ENCODE measurements at regions not wholly inside any gene's neighbourhood (a gene's known extent, or its start where the extent isn't known, plus 50 kb on each side); places are given as distances from the start of the nearest gene placed in this dataset.

DNA sequence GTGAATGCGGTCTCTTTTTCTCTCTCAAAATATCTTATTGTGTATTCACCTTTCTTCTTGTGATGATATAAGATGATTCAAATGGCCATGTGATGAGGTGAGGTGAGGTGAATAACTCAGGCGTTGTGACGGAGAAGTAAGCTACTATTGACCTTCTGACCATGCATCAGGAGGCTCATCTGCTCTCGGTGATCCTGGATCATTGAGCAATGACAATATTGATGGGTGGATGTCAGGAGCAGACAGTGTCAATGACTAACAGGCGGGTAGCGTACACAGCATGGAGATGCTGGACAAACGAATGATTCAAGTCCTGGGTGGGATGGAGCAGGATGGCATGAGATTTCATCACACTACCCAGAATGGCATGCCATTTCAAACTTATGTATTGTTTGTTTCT is 119.6 kb downstream of the PXDC1 start:
- H3K36me3 Mint-ChIP-seq (ENCODE audit: low read depth) = no peaks in the 10 kb centered on the region
- no peaks in the 10 kb centered on the region for H3K9me3 Mint-ChIP-seq
- H3K27me3 Mint-ChIP-seq (ENCODE audit: insufficient read depth) = peaks cover 34% of the 10 kb centered on the region
- TF ChIP-seq, protein P1, sequence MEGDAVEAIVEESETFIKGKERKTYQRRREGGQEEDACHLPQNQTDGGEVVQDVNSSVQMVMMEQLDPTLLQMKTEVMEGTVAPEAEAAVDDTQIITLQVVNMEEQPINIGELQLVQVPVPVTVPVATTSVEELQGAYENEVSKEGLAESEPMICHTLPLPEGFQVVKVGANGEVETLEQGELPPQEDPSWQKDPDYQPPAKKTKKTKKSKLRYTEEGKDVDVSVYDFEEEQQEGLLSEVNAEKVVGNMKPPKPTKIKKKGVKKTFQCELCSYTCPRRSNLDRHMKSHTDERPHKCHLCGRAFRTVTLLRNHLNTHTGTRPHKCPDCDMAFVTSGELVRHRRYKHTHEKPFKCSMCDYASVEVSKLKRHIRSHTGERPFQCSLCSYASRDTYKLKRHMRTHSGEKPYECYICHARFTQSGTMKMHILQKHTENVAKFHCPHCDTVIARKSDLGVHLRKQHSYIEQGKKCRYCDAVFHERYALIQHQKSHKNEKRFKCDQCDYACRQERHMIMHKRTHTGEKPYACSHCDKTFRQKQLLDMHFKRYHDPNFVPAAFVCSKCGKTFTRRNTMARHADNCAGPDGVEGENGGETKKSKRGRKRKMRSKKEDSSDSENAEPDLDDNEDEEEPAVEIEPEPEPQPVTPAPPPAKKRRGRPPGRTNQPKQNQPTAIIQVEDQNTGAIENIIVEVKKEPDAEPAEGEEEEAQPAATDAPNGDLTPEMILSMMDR (IDR thresholded peaks at IDR 0.05) = no peak
- no peaks in the 10 kb centered on the region for H3K4me1 Mint-ChIP-seq (ENCODE audit: low read depth)
- no peak overlapping the region for H3K4me3 Mint-ChIP-seq
- no peak for DNase-seq
- no peak overlapping the region for H3K27ac Mint-ChIP-seq

DNA sequence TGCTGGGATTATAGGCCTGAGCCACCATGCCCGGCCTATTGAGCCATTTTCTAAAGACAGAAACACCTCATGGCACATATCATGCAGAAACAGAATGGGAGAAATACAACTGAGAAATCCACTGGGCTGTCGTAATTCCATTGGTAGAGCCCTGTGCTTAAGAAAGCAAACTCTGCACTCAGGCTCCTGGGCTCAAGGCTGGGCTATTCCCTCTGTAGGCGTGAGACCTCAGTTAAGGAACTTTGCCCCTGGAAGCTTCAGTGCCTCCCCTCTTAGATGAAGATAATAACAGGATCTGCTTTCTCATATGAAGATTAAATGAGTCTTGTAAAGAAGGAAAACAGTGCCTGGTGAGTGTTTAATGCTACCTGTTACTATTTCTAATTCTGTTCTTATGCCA is 120.3 kb downstream of the PXDC1 start:
- H3K9me3 Mint-ChIP-seq = no peaks in the 10 kb centered on the region
- no peak overlapping the region for H3K4me3 Mint-ChIP-seq
- no peaks in the 10 kb centered on the region for H3K36me3 Mint-ChIP-seq (ENCODE audit: low read depth)
- H3K4me1 Mint-ChIP-seq (ENCODE audit: low read depth) = no peaks in the 10 kb centered on the region
- no peak for DNase-seq
- H3K27me3 Mint-ChIP-seq (ENCODE audit: insufficient read depth) = peaks cover 39% of the 10 kb centered on the region
- TF ChIP-seq, protein P1 (IDR thresholded peaks at IDR 0.05) = no peak
- H3K27ac Mint-ChIP-seq = no peak overlapping the region

DNA sequence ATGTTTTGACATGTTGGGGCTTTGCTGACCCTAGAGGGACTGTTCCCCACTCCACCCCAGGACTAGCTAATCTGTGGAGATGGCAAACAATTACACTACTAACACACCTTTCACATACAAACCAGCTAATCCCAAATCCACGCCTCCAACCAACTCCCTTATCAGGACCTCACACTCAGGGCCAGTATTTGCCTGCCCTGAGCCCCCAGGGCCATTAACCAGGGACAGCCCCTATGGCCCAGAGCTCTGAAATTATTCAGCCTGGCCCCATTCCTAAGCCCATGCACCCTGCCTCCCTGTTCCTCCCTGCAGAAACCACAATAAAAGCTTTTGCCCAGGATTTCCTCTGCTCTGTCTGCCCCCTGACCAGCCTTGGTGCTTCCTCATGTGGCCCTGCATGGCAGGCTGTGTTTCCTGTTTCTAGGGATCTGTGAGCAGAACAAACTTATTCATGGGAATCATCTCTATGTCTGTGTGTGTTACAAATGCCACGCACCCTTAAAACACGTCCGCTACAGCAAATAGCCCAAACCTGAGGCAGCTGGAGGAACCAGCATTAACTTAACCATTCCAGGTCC is 121.2 kb downstream of the PXDC1 start:
- Mint-ChIP-seq H3K4me1 (ENCODE audit: low read depth) (no peaks in the 10 kb centered on the region), H3K36me3 (ENCODE audit: low read depth) (no peaks in the 10 kb centered on the region), H3K9me3 (no peaks in the 10 kb centered on the region), H3K4me3 (no peak overlapping the region), H3K27me3 (ENCODE audit: insufficient read depth) (peaks cover 46% of the 10 kb centered on the region), H3K27ac (no peak overlapping the region)
- DNase-seq = no peak
- TF ChIP-seq, protein P1 (IDR thresholded peaks at IDR 0.05) = no peak

DNA sequence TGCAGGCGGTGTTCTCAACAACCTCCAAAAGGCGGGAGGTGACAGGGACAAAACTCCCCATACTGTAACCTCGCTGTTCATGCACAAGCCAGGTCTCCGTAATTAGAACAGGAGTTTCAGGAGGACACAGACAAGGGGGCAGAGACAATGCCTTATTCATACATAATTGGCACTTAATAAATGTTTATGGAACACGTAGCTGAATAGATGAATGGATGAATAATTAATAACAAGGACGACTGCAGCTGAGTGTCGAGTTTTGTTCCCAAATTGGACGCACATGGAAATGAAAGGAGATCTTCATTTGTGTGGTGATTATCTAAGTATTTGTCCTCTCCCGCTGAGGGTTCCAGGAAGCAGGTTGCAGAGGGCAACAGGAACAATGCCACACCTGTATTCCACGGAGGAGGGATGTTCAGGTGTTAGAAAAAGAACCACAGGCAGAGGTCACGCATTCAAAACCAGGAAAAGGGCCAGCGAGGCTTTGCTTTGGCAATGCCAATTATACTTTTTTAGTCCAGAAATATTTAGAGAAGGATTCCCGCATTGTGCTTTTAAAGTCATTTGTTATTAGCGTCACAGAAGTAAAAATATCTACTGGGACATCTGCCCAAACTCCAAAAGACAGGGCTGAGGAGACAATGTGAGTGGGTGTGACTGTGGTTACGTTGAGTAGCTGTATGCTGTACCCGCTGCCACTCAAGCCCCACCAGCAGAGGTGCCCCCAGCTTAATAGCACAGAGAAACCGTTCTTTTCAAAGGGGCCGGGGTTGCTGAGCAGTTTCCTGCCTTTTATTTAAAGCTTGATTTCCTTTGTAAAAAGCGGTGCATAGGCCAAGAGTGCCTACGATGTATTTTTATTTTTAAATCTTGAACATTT is 123.3 kb downstream of the PXDC1 start:
- no peaks in the 10 kb centered on the region for H3K4me1 Mint-ChIP-seq (ENCODE audit: low read depth)
- H3K4me3 Mint-ChIP-seq = no peak overlapping the region
- no peaks in the 10 kb centered on the region for H3K36me3 Mint-ChIP-seq (ENCODE audit: low read depth)
- TF ChIP-seq, protein P1 (IDR thresholded peaks at IDR 0.05) = no peak
- H3K27me3 Mint-ChIP-seq (ENCODE audit: insufficient read depth) = peaks cover 60% of the 10 kb centered on the region
- no peaks in the 10 kb centered on the region for H3K9me3 Mint-ChIP-seq
- H3K27ac Mint-ChIP-seq = no peak overlapping the region
- DNase-seq = no peak

DNA sequence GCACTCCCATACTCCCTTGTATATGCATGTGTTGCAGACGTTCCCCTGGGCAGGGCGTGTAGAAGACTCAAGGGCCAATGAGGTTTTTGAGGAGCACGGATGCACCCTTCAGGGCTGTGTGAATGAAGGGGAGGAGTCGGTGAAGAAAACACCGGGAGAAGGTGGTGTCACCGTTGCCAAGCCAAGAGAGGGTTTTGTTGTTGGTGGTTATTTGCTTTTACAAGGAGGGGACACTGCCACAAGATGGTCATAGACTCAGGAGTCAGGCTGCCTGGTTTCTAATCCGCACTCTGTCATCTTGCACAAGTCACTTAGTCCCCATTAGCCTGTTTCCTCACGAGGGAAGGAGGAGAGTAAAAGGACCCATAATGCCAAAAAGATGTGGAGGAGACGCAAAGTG is 124.0 kb downstream of the PXDC1 start:
- peaks cover 65% of the 10 kb centered on the region for H3K27me3 Mint-ChIP-seq (ENCODE audit: insufficient read depth)
- H3K27ac Mint-ChIP-seq = no peak overlapping the region
- no peaks in the 10 kb centered on the region for H3K4me1 Mint-ChIP-seq (ENCODE audit: low read depth)
- no peak for DNase-seq
- no peaks in the 10 kb centered on the region for H3K36me3 Mint-ChIP-seq (ENCODE audit: low read depth)
- H3K4me3 Mint-ChIP-seq = no peak overlapping the region
- H3K9me3 Mint-ChIP-seq = no peaks in the 10 kb centered on the region
- TF ChIP-seq, protein P1 (IDR thresholded peaks at IDR 0.05) = no peak
